Left lung (tissue), 4 donors: ENCODE measurements at regions not wholly inside any gene's neighbourhood (a gene's known extent, or its start where the extent isn't known, plus 50 kb on each side); places are given as distances from the start of the nearest gene placed in this dataset.

Source experiments
- ATAC-seq: fragments of 200-7000 bp; cut with Tn5 transposase; one replicate; pipeline ENCODE4 v1.9.1; 2020; ENCODE audit warnings: moderate library complexity
- DNase-seq, 4 donors: peaks; one replicate each; pipeline ENCODE4 v3.0.0-alpha.2; 2013 to 2020
- H3K27ac ChIP-seq, 2 donors: fragments of 200-600 bp; sonication (generic) in 1 of 2; one replicate each; pipeline versions ENCODE4 v1.5.0 to v1.8.0; 2020 to 2021
- H3K27me3 ChIP-seq, 2 donors: fragments of 200-600 bp; sonication (generic) in 1 of 2; one replicate each; pipeline versions ENCODE4 v1.5.0 to v1.8.0; 2020 to 2021
- H3K36me3 ChIP-seq, 2 donors: fragments of 200-600 bp; sonication (generic) in 1 of 2; one replicate each; pipeline versions ENCODE4 v1.5.0 to v1.8.0; 2020 to 2021
- H3K4me1 ChIP-seq, 2 donors: fragments of 200-600 bp; one replicate each; pipeline ENCODE4 v1.8.0; 2021
- H3K4me3 ChIP-seq, 2 donors: fragments of 200-600 bp; sonication (generic) in 1 of 2; one replicate each; pipeline versions ENCODE4 v1.5.0 to v1.8.0; 2020 to 2021; ENCODE audit warnings: mild to moderate bottlenecking in 1 of 2
- H3K9me3 ChIP-seq, 2 donors: fragments of 200-600 bp; sonication (generic) in 1 of 2; one replicate each; pipeline versions ENCODE4 v1.5.0 to v1.8.0; 2020 to 2021
- CTCF ChIP-seq, 2 donors: fragments of 200-600 bp; sonication (generic) in 1 of 2; IDR thresholded peaks; one replicate each; pipeline versions ENCODE4 v1.5.0 to v1.8.0; 2021; ENCODE audit warnings: antibody characterized with exemption in 2 of 2
- intact Hi-C, 2 donors: fragments of 100-400 bp; cut with DNase I; formaldehyde crosslinking; loops; one replicate each; pipeline versions ENCODE4 v1.11.2 to v1.14.2; 2022
- donor health status: DM: no; HTN: yes; CAD: no.
- donor health status: DM: no; HTN: no; CAD: no.

GRCh38 chr14:82482345-82482744 is 948.7 kb upstream of the SEL1L start:
- Histone ChIP-seq H3K27me3 (no peaks in the 10 kb centered on the region), H3K27ac (no peak overlapping the region), H3K4me1 (no peaks in the 10 kb centered on the region), H3K36me3 (no peaks in the 10 kb centered on the region), H3K9me3 (no peaks in the 10 kb centered on the region), H3K4me3 (no peak overlapping the region)
- no peak for TF ChIP-seq CTCF (IDR thresholded peaks at IDR 0.05)
- no peak for DNase-seq
- ATAC-seq: no peak
- intact Hi-C loops: no loop called here

GRCh38 chr14:82488473-82488872 is 954.8 kb upstream of the SEL1L start:
- DNase-seq (no peak), ATAC-seq (no peak)
- H3K9me3 ChIP-seq: no peaks in the 10 kb centered on the region
- no peak overlapping the region for H3K4me3 ChIP-seq
- no peaks in the 10 kb centered on the region for H3K36me3 ChIP-seq
- intact Hi-C loops: no loop called here
- no peak overlapping the region for H3K27ac ChIP-seq
- H3K4me1 ChIP-seq: no peaks in the 10 kb centered on the region
- no peaks in the 10 kb centered on the region for H3K27me3 ChIP-seq
- no peak for TF ChIP-seq CTCF (IDR thresholded peaks at IDR 0.05)

- DNase-seq: no peak
- no peaks in the 10 kb centered on the region for H3K36me3 ChIP-seq
- H3K27ac ChIP-seq: no peak overlapping the region
- TF ChIP-seq CTCF (IDR thresholded peaks at IDR 0.05): no peak
- ATAC-seq: no peak
- intact Hi-C loops: no loop called here
- H3K4me1 ChIP-seq: no peaks in the 10 kb centered on the region
- no peak overlapping the region for H3K4me3 ChIP-seq
- H3K27me3 ChIP-seq: no peaks in the 10 kb centered on the region
- H3K9me3 ChIP-seq: no peaks in the 10 kb centered on the region
Observed at GRCh38 chr14:82490397-82490796, 956.7 kb upstream of the SEL1L start.

GRCh38 chr14:82492157-82492556 is 958.5 kb upstream of the SEL1L start:
- no peaks in the 10 kb centered on the region for H3K9me3 ChIP-seq
- DNase-seq (no peak), ATAC-seq (no peak)
- no peaks in the 10 kb centered on the region for H3K27me3 ChIP-seq
- intact Hi-C loops: no loop called here
- H3K27ac ChIP-seq: no peak overlapping the region
- no peak for TF ChIP-seq CTCF (IDR thresholded peaks at IDR 0.05)
- no peaks in the 10 kb centered on the region for H3K36me3 ChIP-seq
- H3K4me3 ChIP-seq: no peak overlapping the region
- no peaks in the 10 kb centered on the region for H3K4me1 ChIP-seq

- no peak for TF ChIP-seq CTCF (IDR thresholded peaks at IDR 0.05)
Observed at GRCh38 chr14:82500222-82500621, 966.6 kb upstream of the SEL1L start.

More at GRCh38 chr14:82500222-82500621, 966.6 kb upstream of the SEL1L start:
- Histone ChIP-seq H3K9me3 (no peaks in the 10 kb centered on the region), H3K27ac (no peak overlapping the region), H3K27me3 (no peaks in the 10 kb centered on the region), H3K4me3 (no peak overlapping the region), H3K4me1 (peaks cover 0 to 3% of the 10 kb centered on the region in 2 donors), H3K36me3 (no peaks in the 10 kb centered on the region)
- peak in 2 of 4 donors; percentile 24 to 58 for DNase-seq
- intact Hi-C loops: no loop called here
- ATAC-seq: peak; percentile 60
